ENCODE measurements at regions not wholly inside any gene's neighbourhood (a gene's known extent, or its start where the extent isn't known, plus 50 kb on each side); places are given as distances from the start of the nearest gene placed in this dataset.

- no peak for DNase-seq (ENCODE audit: low read depth)
Measured at GRCh38 chr18:73918816-73919215, 228.8 kb downstream of the FBXO15 start.

- DNase-seq (ENCODE audit: low read depth) = no peak
Measured at GRCh38 chr18:73917046-73917445, 230.6 kb downstream of the FBXO15 start.

- no peak for DNase-seq (ENCODE audit: low read depth)
Measured at GRCh38 chr18:73913505-73913904, 234.1 kb downstream of the FBXO15 start.

GRCh38 chr18:73908323-73908722, 239.3 kb downstream of the FBXO15 start:
- no peak for DNase-seq (ENCODE audit: low read depth)

GRCh38 chr18:73901566-73901965, 246.1 kb downstream of the FBXO15 start:
- DNase-seq (ENCODE audit: low read depth) = no peak

GRCh38 chr18:73901151-73901550, 246.5 kb downstream of the FBXO15 start:
- DNase-seq (ENCODE audit: low read depth) = no peak

- no peak for DNase-seq (ENCODE audit: low read depth)
Measured at GRCh38 chr18:73900106-73900835, 247.4 kb downstream of the FBXO15 start.

- DNase-seq (ENCODE audit: low read depth) = no peak
Measured at GRCh38 chr18:73897517-73897916, 250.1 kb downstream of the FBXO15 start.

GRCh38 chr18:73896685-73897084, 250.9 kb downstream of the FBXO15 start:
- no peak for DNase-seq (ENCODE audit: low read depth)

GRCh38 chr18:73895701-73896100, 251.9 kb downstream of the FBXO15 start:
- no peak for DNase-seq (ENCODE audit: low read depth)

- no peak for DNase-seq (ENCODE audit: low read depth)
Measured at GRCh38 chr18:73893880-73894279, 253.8 kb downstream of the FBXO15 start.

- DNase-seq (ENCODE audit: low read depth) = no peak
Measured at GRCh38 chr18:73891572-73892421, 255.8 kb downstream of the FBXO15 start.

GRCh38 chr18:73888565-73888964, 259.1 kb downstream of the FBXO15 start:
- DNase-seq (ENCODE audit: low read depth) = no peak

- no peak for DNase-seq (ENCODE audit: low read depth)
Measured at GRCh38 chr18:73887801-73888200, 259.8 kb downstream of the FBXO15 start.

GRCh38 chr18:73884868-73885267, 262.8 kb downstream of the FBXO15 start:
- no peak for DNase-seq (ENCODE audit: low read depth)

GRCh38 chr18:73881396-73881917, 266.2 kb downstream of the FBXO15 start:
- no peak for DNase-seq (ENCODE audit: low read depth)

- DNase-seq (ENCODE audit: low read depth) = no peak
Measured at GRCh38 chr18:73880387-73880786, 267.2 kb downstream of the FBXO15 start.

- DNase-seq (ENCODE audit: low read depth) = no peak
Measured at GRCh38 chr18:73879766-73880165, 267.9 kb downstream of the FBXO15 start.

GRCh38 chr18:73879328-73879727, 268.3 kb downstream of the FBXO15 start:
- DNase-seq (ENCODE audit: low read depth) = no peak

GRCh38 chr18:73869182-73869581, 278.5 kb downstream of the FBXO15 start:
- DNase-seq (ENCODE audit: low read depth) = no peak

GRCh38 chr18:73861771-73862170, 285.9 kb downstream of the FBXO15 start:
- DNase-seq (ENCODE audit: low read depth) = no peak

GRCh38 chr18:73859837-73860397, 287.7 kb downstream of the FBXO15 start:
- no peak for DNase-seq (ENCODE audit: low read depth)
